A673 (cell line): ENCODE measurements at regions not wholly inside any gene's neighbourhood (a gene's known extent, or its start where the extent isn't known, plus 50 kb on each side); places are given as distances from the start of the nearest gene placed in this dataset.
A peak's percentile ranks its signal among the peaks of the same experiment; 100 is the strongest.

Experiments used
- BruUV-seq: library from RNA; stranded (reverse); fragments of 400-500 nt; replicated peaks from 2 replicates; lab custom pipeline; 2021; lab: Mats Ljungman, UMichigan
- CTCF ChIA-PET: fragments of 300-600 bp; sonication (Branson Sonifier 250); formaldehyde crosslinking; loops from one replicate; lab custom pipeline; 2022; ENCODE audit warnings: antibody characterized with exemption; lab: Charles Lee
- POLR2A ChIA-PET: fragments of 300-600 bp; sonication (Branson Sonifier 250); formaldehyde crosslinking; loops from one replicate; lab custom pipeline; 2022; ENCODE audit warnings: antibody characterized with exemption; ENCODE audit not compliant: low non-redundant PET; lab: Charles Lee
- DNase-seq: peaks from one replicate; pipeline ENCODE4 v3.0.0-alpha.2; 2015; ENCODE audit warnings: low spot score
- H3K27ac ChIP-seq: fragments of 200-600 bp; sonication (generic); 2 replicates; pipeline ENCODE4 v1.5.1; 2016; ENCODE audit warnings: mixed run types, low read depth, mild to moderate bottlenecking, mixed read lengths, antibody characterized with exemption, low read length; ENCODE audit not compliant: poor library complexity, severe bottlenecking
- H3K27me3 ChIP-seq: fragments of 200-600 bp; sonication (generic); replicated peaks from 2 replicates; pipeline ENCODE4 v1.6.1; 2017; ENCODE audit warnings: mixed run types, low read depth, mild to moderate bottlenecking, mixed read lengths, antibody characterized with exemption, low read length; ENCODE audit not compliant: insufficient read depth, poor library complexity
- H3K36me3 ChIP-seq: fragments of 200-600 bp; sonication (generic); 2 replicates; pipeline ENCODE4 v1.6.1; 2016; ENCODE audit warnings: mixed run types, mild to moderate bottlenecking, mixed read lengths, antibody characterized with exemption, low read length; ENCODE audit not compliant: insufficient read depth, poor library complexity, severe bottlenecking
- H3K4me1 ChIP-seq: fragments of 200-600 bp; sonication (generic); 2 replicates; pipeline ENCODE4 v1.6.1; 2017; ENCODE audit warnings: mixed run types, mild to moderate bottlenecking, mixed read lengths, antibody characterized with exemption, low read length; ENCODE audit not compliant: insufficient read depth, poor library complexity, severe bottlenecking
- H3K4me3 ChIP-seq: fragments of 200-600 bp; sonication (generic); 2 replicates; pipeline ENCODE4 v1.5.1; 2016; ENCODE audit warnings: low read depth, mixed run types, mild to moderate bottlenecking, mixed read lengths, low read length; ENCODE audit not compliant: poor library complexity, severe bottlenecking
- H3K9me3 ChIP-seq: fragments of 200-600 bp; sonication (generic); 2 replicates; pipeline ENCODE4 v1.6.1; 2016; ENCODE audit warnings: mixed run types, low read depth, mild to moderate bottlenecking, mixed read lengths, antibody characterized with exemption, low read length; ENCODE audit not compliant: poor library complexity, severe bottlenecking
- EZH2 ChIP-seq: fragments of 200-600 bp; sonication (generic); IDR thresholded peaks from 2 replicates; pipeline ENCODE4 v1.6.1; 2017; ENCODE audit warnings: borderline replicate concordance, low read depth, mild to moderate bottlenecking, mixed read lengths, antibody characterized with exemption, low read length; ENCODE audit not compliant: poor library complexity, severe bottlenecking
- intact Hi-C: fragments of 100-400 bp; cut with micrococcal nuclease; formaldehyde crosslinking; loops from one replicate; pipeline ENCODE4 v1.10.0; 2022; ENCODE audit not compliant: unreplicated experiment
- TF ChIP-seq, protein P1 (sequence below): fragments of 300-800, 200-600 bp; sonication (generic); conservative IDR thresholded peaks from 2 replicates; pipeline ENCODE4 v1.5.1; 2017; ENCODE audit warnings: low read depth, mild to moderate bottlenecking, antibody characterized with exemption, low read length, moderate library complexity, mixed read lengths

DNA sequence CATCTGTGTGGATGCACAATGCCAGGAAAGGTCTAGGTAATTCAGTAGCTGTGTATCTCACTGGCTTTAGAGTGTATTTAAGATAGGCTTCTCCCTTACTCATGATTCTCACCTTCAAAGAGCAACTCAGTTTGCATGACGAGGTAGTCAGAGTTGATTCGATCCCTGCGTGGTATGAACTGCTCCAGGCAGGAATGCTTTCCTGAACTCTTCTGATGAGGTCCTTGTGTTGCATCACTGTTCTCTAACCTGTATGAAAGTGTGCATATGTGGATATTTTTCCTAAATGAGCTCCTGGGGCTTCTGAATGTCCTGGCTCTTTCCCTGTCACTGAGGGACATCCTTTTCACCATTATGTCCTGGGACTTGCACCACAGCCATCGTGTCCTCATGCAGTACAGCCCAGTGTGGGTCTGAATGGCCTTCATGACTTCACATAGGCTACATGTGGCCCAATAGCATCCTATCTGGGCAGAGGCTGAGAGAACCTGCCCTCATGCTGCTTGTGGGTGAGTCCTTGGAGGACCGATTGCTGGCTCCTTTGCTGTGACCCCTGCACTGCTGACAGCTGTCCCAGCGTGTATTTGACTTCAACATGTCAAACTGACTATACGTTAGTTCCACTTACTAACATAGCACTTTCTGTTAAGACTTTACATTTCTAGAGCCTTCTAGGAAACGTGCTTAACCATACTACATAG lies 65.3 kb upstream of the WDR1 start:
- ChIA-PET CTCF (no interaction called here), POLR2A (no interaction called here)
- Histone ChIP-seq H3K4me1 (no peaks in the 10 kb centered on the region), H3K27me3 (no peaks in the 10 kb centered on the region), H3K4me3 (no peak overlapping the region), H3K27ac (no peak overlapping the region), H3K36me3 (no peaks in the 10 kb centered on the region), H3K9me3 (no peaks in the 10 kb centered on the region)
- TF ChIP-seq, protein P1, sequence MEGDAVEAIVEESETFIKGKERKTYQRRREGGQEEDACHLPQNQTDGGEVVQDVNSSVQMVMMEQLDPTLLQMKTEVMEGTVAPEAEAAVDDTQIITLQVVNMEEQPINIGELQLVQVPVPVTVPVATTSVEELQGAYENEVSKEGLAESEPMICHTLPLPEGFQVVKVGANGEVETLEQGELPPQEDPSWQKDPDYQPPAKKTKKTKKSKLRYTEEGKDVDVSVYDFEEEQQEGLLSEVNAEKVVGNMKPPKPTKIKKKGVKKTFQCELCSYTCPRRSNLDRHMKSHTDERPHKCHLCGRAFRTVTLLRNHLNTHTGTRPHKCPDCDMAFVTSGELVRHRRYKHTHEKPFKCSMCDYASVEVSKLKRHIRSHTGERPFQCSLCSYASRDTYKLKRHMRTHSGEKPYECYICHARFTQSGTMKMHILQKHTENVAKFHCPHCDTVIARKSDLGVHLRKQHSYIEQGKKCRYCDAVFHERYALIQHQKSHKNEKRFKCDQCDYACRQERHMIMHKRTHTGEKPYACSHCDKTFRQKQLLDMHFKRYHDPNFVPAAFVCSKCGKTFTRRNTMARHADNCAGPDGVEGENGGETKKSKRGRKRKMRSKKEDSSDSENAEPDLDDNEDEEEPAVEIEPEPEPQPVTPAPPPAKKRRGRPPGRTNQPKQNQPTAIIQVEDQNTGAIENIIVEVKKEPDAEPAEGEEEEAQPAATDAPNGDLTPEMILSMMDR, result no peak
- TF ChIP-seq EZH2, result no peak
- BruUV-seq, result no TSS peak
- intact Hi-C loops, result no loop called here
- DNase-seq, result no peak

GRCh38 chr4:10180927-10181744 lies 64.5 kb upstream of the WDR1 start:
- Histone ChIP-seq H3K4me1 (no peaks in the 10 kb centered on the region), H3K4me3 (no peak overlapping the region), H3K27ac (no peak overlapping the region), H3K9me3 (no peaks in the 10 kb centered on the region), H3K36me3 (no peaks in the 10 kb centered on the region), H3K27me3 (no peaks in the 10 kb centered on the region)
- intact Hi-C loops, result no loop called here
- TF ChIP-seq EZH2, result no peak
- TF ChIP-seq, protein P1, result no peak
- BruUV-seq, result no TSS peak
- DNase-seq, result peak; percentile 15
- CTCF ChIA-PET, result no interaction called here
- POLR2A ChIA-PET, result no interaction called here

DNA sequence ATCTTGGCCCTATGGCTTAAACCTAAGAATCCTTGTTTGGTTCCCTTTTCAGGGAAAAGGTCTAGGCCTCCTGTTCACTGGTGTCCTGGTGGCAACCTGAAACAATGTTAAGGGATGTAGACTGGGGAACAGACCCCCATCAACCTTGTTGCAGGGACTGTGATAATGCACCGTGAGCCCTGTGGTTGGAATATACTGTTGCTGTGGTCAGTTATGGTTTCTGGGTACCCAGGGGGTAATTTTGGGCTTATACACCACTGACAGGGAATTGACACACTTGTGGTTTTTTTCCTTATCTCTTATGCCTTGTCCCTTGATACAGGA lies 64.0 kb upstream of the WDR1 start:
- H3K36me3 ChIP-seq, result no peaks in the 10 kb centered on the region
- no peak for TF ChIP-seq EZH2
- TF ChIP-seq, protein P1, result no peak
- CTCF ChIA-PET, result no interaction called here
- H3K27ac ChIP-seq, result no peak overlapping the region
- H3K4me1 ChIP-seq, result no peaks in the 10 kb centered on the region
- no peaks in the 10 kb centered on the region for H3K9me3 ChIP-seq
- intact Hi-C loops, result no loop called here
- DNase-seq, result no peak
- no peaks in the 10 kb centered on the region for H3K27me3 ChIP-seq
- BruUV-seq, result no TSS peak
- no peak overlapping the region for H3K4me3 ChIP-seq
- POLR2A ChIA-PET, result no interaction called here
